OCI-LY3 (cell line): ENCODE measurements at regions not wholly inside any gene's neighbourhood (a gene's known extent, or its start where the extent isn't known, plus 50 kb on each side); places are given as distances from the start of the nearest gene placed in this dataset.

ENCODE experiments used
- H2AFZ ChIP-seq: fragments of 200-600, 300-600 bp; shearing (Covaris generic); 2 replicates; pipeline ENCODE4 v1.6.0; 2014; ENCODE audit warnings: antibody characterized with exemption, low read depth, low read length
- H3K27ac ChIP-seq: fragments of 200-600, 300-600 bp; sonication (generic); 2 replicates; pipeline ENCODE4 v1.5.1; 2014; ENCODE audit warnings: mild to moderate bottlenecking, low read length, moderate library complexity, mixed read lengths
- H3K27me3 ChIP-seq: fragments of 200-600, 300-600 bp; sonication (generic); 2 replicates; pipeline ENCODE4 v1.6.1; 2014; ENCODE audit warnings: low read depth, low read length, mixed read lengths
- H3K36me3 ChIP-seq: fragments of 200-600, 300-600 bp; sonication (generic); replicated peaks from 2 replicates; pipeline ENCODE3; 2014; ENCODE audit warnings: low read depth, low read length, mixed read lengths
- H3K4me1 ChIP-seq: fragments of 300-600, 200-600 bp; sonication (generic); 2 replicates; pipeline ENCODE4 v1.6.1; 2014; ENCODE audit warnings: low read length, mixed read lengths
- H3K4me2 ChIP-seq: fragments of 200-600, 300-600 bp; sonication (generic); 2 replicates; pipeline ENCODE4 v1.6.1; 2014; ENCODE audit warnings: low read length, mixed read lengths
- H3K4me3 ChIP-seq: fragments of 300-600, 200-600 bp; sonication (generic); 2 replicates; pipeline ENCODE4 v1.5.1; 2014; ENCODE audit warnings: antibody characterized with exemption, mild to moderate bottlenecking, low read length, moderate library complexity
- H3K79me2 ChIP-seq: fragments of 300-600, 200-600 bp; shearing (Covaris generic); 2 replicates; pipeline ENCODE4 v1.6.1; 2014; ENCODE audit warnings: mild to moderate bottlenecking, low read length, mixed read lengths
- H3K9ac ChIP-seq: fragments of 300-600, 200-600 bp; shearing (Covaris generic); 2 replicates; pipeline ENCODE4 v1.6.0; 2014; ENCODE audit warnings: mild to moderate bottlenecking, low read length, moderate library complexity
- H3K9me3 ChIP-seq: fragments of 200-600, 300-600 bp; shearing (Covaris generic); 2 replicates; pipeline ENCODE4 v1.6.1; 2014; ENCODE audit warnings: low read length, mixed read lengths; ENCODE audit not compliant: insufficient read depth
- H4K20me1 ChIP-seq: fragments of 200-600, 300-600 bp; sonication (generic); 2 replicates; pipeline ENCODE4 v1.6.1; 2016; ENCODE audit warnings: low read length, mixed read lengths; ENCODE audit not compliant: insufficient read depth
- EZH2phosphoT487 ChIP-seq: fragments of 200-600 bp; shearing (Covaris generic); IDR thresholded peaks from 2 replicates; pipeline ENCODE4 v1.6.1; 2018; ENCODE audit warnings: antibody characterized with exemption, mixed run types, low read depth
- TF ChIP-seq, protein P1 (sequence below): fragments of 200-600, 300-600 bp; sonication (generic); IDR thresholded peaks from 2 replicates; pipeline ENCODE4 v1.5.1; 2014; ENCODE audit warnings: antibody characterized with exemption, low read length, low read depth

DNA sequence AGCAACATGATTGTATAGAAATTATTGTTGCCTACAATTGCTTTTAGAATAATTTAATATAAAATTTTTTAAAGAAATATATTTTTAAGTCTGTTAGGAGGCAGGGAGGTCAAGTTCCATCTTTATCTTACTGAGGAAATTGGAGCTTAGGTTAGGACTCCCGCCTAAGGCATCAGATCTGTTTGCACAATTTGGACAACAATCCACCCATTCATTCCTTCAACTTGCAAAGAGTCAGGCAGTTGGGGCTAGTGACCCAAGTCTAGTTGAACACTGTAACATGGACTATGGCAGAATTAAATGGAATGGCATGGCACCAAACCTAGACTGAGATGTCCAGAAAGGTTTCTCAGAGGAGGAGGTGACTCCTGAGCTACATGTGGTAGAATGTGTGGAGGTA, 149.4 kb upstream of the SETMAR start:
- TF ChIP-seq EZH2phosphoT487: no peak
- TF ChIP-seq, protein P1, sequence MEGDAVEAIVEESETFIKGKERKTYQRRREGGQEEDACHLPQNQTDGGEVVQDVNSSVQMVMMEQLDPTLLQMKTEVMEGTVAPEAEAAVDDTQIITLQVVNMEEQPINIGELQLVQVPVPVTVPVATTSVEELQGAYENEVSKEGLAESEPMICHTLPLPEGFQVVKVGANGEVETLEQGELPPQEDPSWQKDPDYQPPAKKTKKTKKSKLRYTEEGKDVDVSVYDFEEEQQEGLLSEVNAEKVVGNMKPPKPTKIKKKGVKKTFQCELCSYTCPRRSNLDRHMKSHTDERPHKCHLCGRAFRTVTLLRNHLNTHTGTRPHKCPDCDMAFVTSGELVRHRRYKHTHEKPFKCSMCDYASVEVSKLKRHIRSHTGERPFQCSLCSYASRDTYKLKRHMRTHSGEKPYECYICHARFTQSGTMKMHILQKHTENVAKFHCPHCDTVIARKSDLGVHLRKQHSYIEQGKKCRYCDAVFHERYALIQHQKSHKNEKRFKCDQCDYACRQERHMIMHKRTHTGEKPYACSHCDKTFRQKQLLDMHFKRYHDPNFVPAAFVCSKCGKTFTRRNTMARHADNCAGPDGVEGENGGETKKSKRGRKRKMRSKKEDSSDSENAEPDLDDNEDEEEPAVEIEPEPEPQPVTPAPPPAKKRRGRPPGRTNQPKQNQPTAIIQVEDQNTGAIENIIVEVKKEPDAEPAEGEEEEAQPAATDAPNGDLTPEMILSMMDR: no peak
- Histone ChIP-seq H3K9ac (no peak overlapping the region), H3K27me3 (0 out of 2 replicates have a peak, but pooled peaks cover 4% of the 10 kb centered on the region), H4K20me1 (no peaks in the 10 kb centered on the region), H3K4me1 (no peaks in the 10 kb centered on the region), H3K4me2 (no peak overlapping the region), H3K4me3 (no peak overlapping the region), H3K36me3 (no peaks in the 10 kb centered on the region), H3K9me3 (no peaks in the 10 kb centered on the region), H3K79me2 (no peaks in the 10 kb centered on the region), H3K27ac (no peak overlapping the region), H2AFZ (no peak overlapping the region)

DNA sequence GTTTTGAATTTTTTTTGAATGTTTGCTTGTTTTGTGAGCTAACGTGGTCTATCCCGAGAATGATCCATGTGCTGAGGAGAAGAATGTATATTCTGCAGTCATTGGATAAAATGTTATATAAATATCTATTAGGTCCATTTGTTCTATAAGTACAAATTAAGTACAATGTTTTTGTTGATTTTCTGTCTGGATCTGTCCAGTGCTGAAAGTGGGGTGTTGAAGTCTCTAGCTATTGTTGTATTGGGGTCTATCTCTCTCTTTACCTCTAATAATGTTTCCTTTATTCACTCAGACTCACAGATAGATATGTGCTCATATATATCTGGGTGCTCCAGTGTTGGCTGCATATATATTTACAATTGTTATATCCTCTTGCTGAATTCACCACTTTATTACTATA, 144.8 kb upstream of the SETMAR start:
- no peaks in the 10 kb centered on the region for H3K36me3 ChIP-seq
- no peaks in the 10 kb centered on the region for H3K79me2 ChIP-seq
- no peaks in the 10 kb centered on the region for H3K4me1 ChIP-seq
- H3K27ac ChIP-seq: no peak overlapping the region
- H3K27me3 ChIP-seq: 0 out of 2 replicates have a peak, but pooled peaks cover 4% of the 10 kb centered on the region
- TF ChIP-seq, protein P1: no peak
- TF ChIP-seq EZH2phosphoT487: no peak
- H2AFZ ChIP-seq: no peak overlapping the region
- no peaks in the 10 kb centered on the region for H3K9me3 ChIP-seq
- H3K4me3 ChIP-seq: no peak overlapping the region
- no peaks in the 10 kb centered on the region for H4K20me1 ChIP-seq
- H3K4me2 ChIP-seq: no peak overlapping the region
- H3K9ac ChIP-seq: no peak overlapping the region

DNA sequence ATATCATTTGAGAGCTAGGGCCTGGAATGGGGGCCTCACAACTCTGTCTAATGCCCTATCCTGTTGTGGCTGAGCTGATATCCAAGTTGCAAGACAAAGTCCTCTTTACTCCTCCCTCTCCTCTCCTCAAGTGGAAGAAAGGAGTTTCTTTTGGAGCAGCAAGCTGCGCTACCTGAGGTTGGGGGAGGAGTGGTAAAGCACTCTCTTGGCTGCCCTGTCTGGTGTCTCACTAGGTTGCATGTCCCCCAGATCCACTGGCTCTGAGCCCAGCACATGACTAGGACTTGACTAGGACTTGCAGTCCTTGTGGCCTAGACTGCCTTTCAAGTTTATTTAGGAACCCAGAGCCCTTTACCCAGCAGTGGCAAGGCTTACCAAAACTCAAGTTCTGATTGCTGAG, 141.1 kb upstream of the SETMAR start:
- no peaks in the 10 kb centered on the region for H3K36me3 ChIP-seq
- H3K4me3 ChIP-seq: no peak overlapping the region
- H3K27me3 ChIP-seq: no peaks in the 10 kb centered on the region
- no peak overlapping the region for H3K9ac ChIP-seq
- no peaks in the 10 kb centered on the region for H3K79me2 ChIP-seq
- H3K4me1 ChIP-seq: no peaks in the 10 kb centered on the region
- TF ChIP-seq, protein P1: no peak
- H3K27ac ChIP-seq: no peak overlapping the region
- no peak overlapping the region for H3K4me2 ChIP-seq
- no peak overlapping the region for H2AFZ ChIP-seq
- H4K20me1 ChIP-seq: no peaks in the 10 kb centered on the region
- no peaks in the 10 kb centered on the region for H3K9me3 ChIP-seq

DNA sequence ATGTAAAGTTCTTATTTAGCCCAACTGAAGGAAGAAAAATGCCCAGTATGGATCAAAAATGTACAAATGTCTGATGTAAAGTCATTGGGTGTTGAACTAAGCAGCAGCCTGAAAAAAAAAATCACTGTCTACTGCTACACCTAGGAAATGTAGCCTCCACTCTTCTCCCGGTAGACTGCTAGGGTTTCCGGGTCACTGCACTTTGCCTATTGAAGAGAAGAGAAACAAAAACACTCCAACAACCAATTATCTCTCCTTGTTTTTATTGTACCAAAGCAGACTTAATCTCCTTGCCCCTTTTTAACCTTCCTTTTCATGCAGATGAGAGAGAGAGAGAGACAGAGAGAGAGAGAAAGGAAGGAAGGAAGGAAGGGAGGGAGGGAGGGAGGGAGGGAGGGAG, 140.2 kb upstream of the SETMAR start:
- Histone ChIP-seq H2AFZ (no peak overlapping the region), H4K20me1 (no peaks in the 10 kb centered on the region), H3K27me3 (no peaks in the 10 kb centered on the region), H3K4me1 (no peaks in the 10 kb centered on the region), H3K9me3 (no peaks in the 10 kb centered on the region), H3K4me2 (no peak overlapping the region), H3K36me3 (no peaks in the 10 kb centered on the region), H3K27ac (no peak overlapping the region), H3K4me3 (no peak overlapping the region), H3K9ac (no peak overlapping the region), H3K79me2 (no peaks in the 10 kb centered on the region)
- TF ChIP-seq, protein P1: no peak
- no peak for TF ChIP-seq EZH2phosphoT487
